Keratinocyte (primary cell): ENCODE measurements at regions not wholly inside any gene's neighbourhood (a gene's known extent, or its start where the extent isn't known, plus 50 kb on each side); places are given as distances from the start of the nearest gene placed in this dataset.

ENCODE experiments used
- DNase-seq: peaks from one replicate; pipeline ENCODE4 v3.0.0-alpha.2; 2011; ENCODE audit warnings: low read depth, missing footprints, low spot score
- FAIRE-seq: peaks from 2 replicates; lab custom pipeline; 2011; peaks lifted over from hg19 to GRCh38; lab: Jason Lieb, UNC
- H2AFZ ChIP-seq: 2 replicates; pipeline ENCODE4 v1.6.0; 2012; ENCODE audit warnings: low read length, control low read depth, inconsistent platforms; ENCODE audit not compliant: control insufficient read depth
- H3K27ac ChIP-seq: 2 replicates; pipeline ENCODE4 v1.5.1; 2011; ENCODE audit warnings: low read length; ENCODE audit not compliant: control insufficient read depth, insufficient read depth
- H3K27me3 ChIP-seq: 3 replicates; pipeline ENCODE4 v1.6.0; 2011; ENCODE audit warnings: low read length; ENCODE audit not compliant: control insufficient read depth, insufficient read depth; ENCODE audit errors: extremely low read depth
- H3K36me3 ChIP-seq, 2 experiments: 2 replicates in 1 of 2; 3 replicates in 1 of 2; pipeline ENCODE4 v1.5.1; 2011; ENCODE audit warnings: low read length in 2 of 2, mild to moderate bottlenecking in 1 of 2; ENCODE audit not compliant: control insufficient read depth in 2 of 2, insufficient read depth in 2 of 2; ENCODE audit errors: extremely low read depth in 1 of 2
- H3K4me1 ChIP-seq: 3 replicates; pipeline ENCODE4 v1.5.1; 2011; ENCODE audit warnings: low read length; ENCODE audit not compliant: control insufficient read depth, insufficient read depth; ENCODE audit errors: extremely low read depth
- H3K4me2 ChIP-seq: 3 replicates; pipeline ENCODE4 v1.6.0; 2011; ENCODE audit warnings: low read depth, low read length; ENCODE audit not compliant: control insufficient read depth, insufficient read depth; ENCODE audit errors: extremely low read depth
- H3K4me3 ChIP-seq, 3 experiments: fragments of 200-600 bp in 1 of 3; sonication (generic) in 1 of 3; 2 replicates in 2 of 3; 3 replicates in 1 of 3; pipeline ENCODE4 v1.5.1; 2011 to 2016; ENCODE audit warnings: low read length in 3 of 3, mild to moderate bottlenecking in 3 of 3, control low read depth in 2 of 3, inconsistent platforms in 1 of 3, low read depth in 1 of 3, mixed read lengths in 1 of 3, mixed run types in 1 of 3, moderate library complexity in 1 of 3; ENCODE audit not compliant: control insufficient read depth in 2 of 3, insufficient read depth in 2 of 3; ENCODE audit errors: extremely low read depth in 1 of 3
- H3K79me2 ChIP-seq: 2 replicates; pipeline ENCODE4 v1.6.0; 2012; ENCODE audit warnings: low read length; ENCODE audit not compliant: control insufficient read depth, insufficient read depth
- H3K9ac ChIP-seq: 3 replicates; pipeline ENCODE4 v1.6.0; 2011; ENCODE audit warnings: low read length; ENCODE audit not compliant: control insufficient read depth, insufficient read depth; ENCODE audit errors: extremely low read depth
- H3K9me1 ChIP-seq: 3 replicates; pipeline ENCODE4 v1.6.0; 2011; ENCODE audit warnings: low read length; ENCODE audit not compliant: control insufficient read depth, insufficient read depth; ENCODE audit errors: extremely low read depth
- H3K9me3 ChIP-seq: 2 replicates; pipeline ENCODE4 v1.5.1; 2012; ENCODE audit warnings: low read depth, low read length; ENCODE audit not compliant: control insufficient read depth
- H4K20me1 ChIP-seq: 3 replicates; pipeline ENCODE4 v1.6.0; 2011; ENCODE audit warnings: low read length; ENCODE audit not compliant: control insufficient read depth, insufficient read depth; ENCODE audit errors: extremely low read depth
- CTCF ChIP-seq, 3 experiments: IDR thresholded peaks in 1 of 3; conservative IDR thresholded peaks in 1 of 3; optimal IDR thresholded peaks in 1 of 3; 2 replicates in 2 of 3; 3 replicates in 1 of 3; pipeline versions ENCODE3 to v1.5.1; 2011; ENCODE audit warnings: low read length in 3 of 3, mild to moderate bottlenecking in 3 of 3, moderate library complexity in 2 of 3, control low read depth in 1 of 3, inconsistent platforms in 1 of 3; ENCODE audit not compliant: insufficient read depth in 2 of 3; ENCODE audit errors: extremely low read depth in 1 of 3
- EZH2 ChIP-seq: IDR thresholded peaks from one replicate; pipeline ENCODE4 v1.6.1; 2012; ENCODE audit warnings: inconsistent platforms, mild to moderate bottlenecking, low read length, moderate library complexity
- dilution Hi-C: fragments of 300-500 bp; cut with MboI; formaldehyde crosslinking; loops from one replicate; pipeline ENCODE4 v1.7.0; 2020; ENCODE audit warnings: low sequenced_read_pairs; ENCODE audit not compliant: extremely low pct_ligation_motif_present

- H3K79me2 ChIP-seq, result no peaks in the 10 kb centered on the region
- no peaks in the 10 kb centered on the region for H3K9me1 ChIP-seq
- H3K27me3 ChIP-seq, result no peaks in the 10 kb centered on the region
- dilution Hi-C loops, result no loop called here
- H2AFZ ChIP-seq, result no peak overlapping the region
- no peak overlapping the region for H3K27ac ChIP-seq
- FAIRE-seq (no peak), DNase-seq (no peak)
- H4K20me1 ChIP-seq, result no peaks in the 10 kb centered on the region
- no peak overlapping the region for H3K4me3 ChIP-seq
- no peaks in the 10 kb centered on the region for H3K36me3 ChIP-seq
- no peaks in the 10 kb centered on the region for H3K9me3 ChIP-seq
- H3K9ac ChIP-seq, result no peak overlapping the region
- TF ChIP-seq EZH2 (no peak), CTCF (optimal IDR thresholded peaks at IDR 0.05 in 1 of 3, IDR thresholded peaks at IDR 0.05 in 1 of 3, conservative IDR thresholded peaks at IDR 0.05 in 1 of 3; ENCODE audit: extremely low read depth in 1 of 3, insufficient read depth in 2 of 3, low read length in 3 of 3) (no peak)
- H3K4me2 ChIP-seq, result no peak overlapping the region
- H3K4me1 ChIP-seq, result no peaks in the 10 kb centered on the region
Observed at GRCh38 chr13:107675847-107676550, 539.3 kb downstream of the LIG4 start.

- Histone ChIP-seq H3K9ac (no peak overlapping the region), H3K79me2 (no peaks in the 10 kb centered on the region), H2AFZ (no peak overlapping the region), H3K36me3 (no peaks in the 10 kb centered on the region), H3K4me2 (no peak overlapping the region), H4K20me1 (no peaks in the 10 kb centered on the region), H3K27me3 (no peaks in the 10 kb centered on the region), H3K9me1 (no peaks in the 10 kb centered on the region), H3K4me3 (no peak overlapping the region), H3K9me3 (no peaks in the 10 kb centered on the region), H3K27ac (no peak overlapping the region), H3K4me1 (no peaks in the 10 kb centered on the region)
- dilution Hi-C loops, result no loop called here
- no peak for DNase-seq
- TF ChIP-seq EZH2 (no peak), CTCF (optimal IDR thresholded peaks at IDR 0.05 in 1 of 3, IDR thresholded peaks at IDR 0.05 in 1 of 3, conservative IDR thresholded peaks at IDR 0.05 in 1 of 3; ENCODE audit: extremely low read depth in 1 of 3, insufficient read depth in 2 of 3, low read length in 3 of 3) (no peak)
- no peak for FAIRE-seq
Observed at GRCh38 chr13:107669391-107669993, 545.8 kb downstream of the LIG4 start.
